GM06990 (cell line): ENCODE measurements at regions not wholly inside any gene's neighbourhood (a gene's known extent, or its start where the extent isn't known, plus 50 kb on each side); places are given as distances from the start of the nearest gene placed in this dataset.

Source experiments
- DNase-seq: peaks from one replicate; pipeline ENCODE4 v3.0.0-alpha.2; 2011; ENCODE audit not compliant: insufficient read length; ENCODE audit errors: extremely low read depth
- H3K27me3 ChIP-seq: replicated peaks from 2 replicates; pipeline ENCODE4 v1.6.0; 2011; ENCODE audit warnings: low read length; ENCODE audit not compliant: control insufficient read depth, insufficient read depth
- H3K36me3 ChIP-seq: 2 replicates; pipeline ENCODE4 v1.5.1; 2011; ENCODE audit warnings: low read length; ENCODE audit not compliant: control insufficient read depth, insufficient read depth
- H3K4me3 ChIP-seq: replicated peaks from 2 replicates; pipeline ENCODE4 v1.5.1; 2011; ENCODE audit warnings: low read depth, mild to moderate bottlenecking, control low read depth, low read length
- TF ChIP-seq, protein P1 (sequence below): IDR thresholded peaks from 2 replicates; pipeline ENCODE4 v1.5.1; 2011; ENCODE audit warnings: low read length, control low read depth, mild to moderate bottlenecking, inconsistent platforms; ENCODE audit not compliant: insufficient read depth, poor library complexity, severe bottlenecking

DNA sequence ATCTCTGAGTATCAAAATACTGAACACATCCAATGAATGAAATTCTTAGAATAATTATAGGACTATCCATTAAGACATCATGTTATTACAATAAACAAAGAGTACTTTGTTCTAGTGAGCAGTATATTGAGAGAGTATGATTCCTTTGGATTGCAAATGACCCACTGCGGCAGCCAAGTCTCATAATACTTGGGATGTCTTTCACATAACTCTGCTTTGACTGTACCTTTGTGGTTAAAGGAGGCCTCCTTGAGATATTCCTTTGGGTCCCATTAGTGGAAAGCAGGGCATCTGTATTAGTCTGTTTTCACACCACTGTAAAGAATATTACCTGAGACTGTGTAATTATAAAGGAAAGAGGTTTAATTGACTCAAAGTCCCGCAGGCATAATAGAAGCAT lies 593.8 kb downstream of the TRHDE start:
- TF ChIP-seq, protein P1, sequence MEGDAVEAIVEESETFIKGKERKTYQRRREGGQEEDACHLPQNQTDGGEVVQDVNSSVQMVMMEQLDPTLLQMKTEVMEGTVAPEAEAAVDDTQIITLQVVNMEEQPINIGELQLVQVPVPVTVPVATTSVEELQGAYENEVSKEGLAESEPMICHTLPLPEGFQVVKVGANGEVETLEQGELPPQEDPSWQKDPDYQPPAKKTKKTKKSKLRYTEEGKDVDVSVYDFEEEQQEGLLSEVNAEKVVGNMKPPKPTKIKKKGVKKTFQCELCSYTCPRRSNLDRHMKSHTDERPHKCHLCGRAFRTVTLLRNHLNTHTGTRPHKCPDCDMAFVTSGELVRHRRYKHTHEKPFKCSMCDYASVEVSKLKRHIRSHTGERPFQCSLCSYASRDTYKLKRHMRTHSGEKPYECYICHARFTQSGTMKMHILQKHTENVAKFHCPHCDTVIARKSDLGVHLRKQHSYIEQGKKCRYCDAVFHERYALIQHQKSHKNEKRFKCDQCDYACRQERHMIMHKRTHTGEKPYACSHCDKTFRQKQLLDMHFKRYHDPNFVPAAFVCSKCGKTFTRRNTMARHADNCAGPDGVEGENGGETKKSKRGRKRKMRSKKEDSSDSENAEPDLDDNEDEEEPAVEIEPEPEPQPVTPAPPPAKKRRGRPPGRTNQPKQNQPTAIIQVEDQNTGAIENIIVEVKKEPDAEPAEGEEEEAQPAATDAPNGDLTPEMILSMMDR: no peak

DNA sequence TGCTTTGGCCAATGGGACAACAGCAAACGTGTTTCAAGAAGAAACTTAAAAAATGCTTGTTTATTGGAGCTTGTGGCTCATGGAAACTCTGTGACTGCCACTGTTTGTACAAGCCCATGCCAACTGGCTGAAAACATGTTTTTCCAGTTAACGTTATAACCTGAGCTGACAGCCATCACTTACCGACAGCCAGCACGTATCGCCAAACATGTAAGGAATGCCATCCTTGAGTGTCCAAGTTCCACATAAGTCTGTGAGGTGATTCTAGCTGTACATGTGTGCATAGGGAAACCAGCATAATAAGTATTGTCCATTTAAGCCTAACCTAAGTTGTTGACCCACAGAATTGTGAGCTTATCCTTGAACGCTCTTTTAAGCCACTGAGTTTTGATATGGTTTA lies 596.9 kb downstream of the TRHDE start:
- TF ChIP-seq, protein P1: no peak
- DNase-seq: no peak
- H3K36me3 ChIP-seq: no peaks in the 10 kb centered on the region
- H3K4me3 ChIP-seq: no peak overlapping the region
- H3K27me3 ChIP-seq: no peaks in the 10 kb centered on the region

More for the DNA sequence above, 593.8 kb downstream of the TRHDE start:
- no peak for DNase-seq
- Histone ChIP-seq H3K4me3 (no peak overlapping the region), H3K27me3 (no peaks in the 10 kb centered on the region), H3K36me3 (no peaks in the 10 kb centered on the region)

DNA sequence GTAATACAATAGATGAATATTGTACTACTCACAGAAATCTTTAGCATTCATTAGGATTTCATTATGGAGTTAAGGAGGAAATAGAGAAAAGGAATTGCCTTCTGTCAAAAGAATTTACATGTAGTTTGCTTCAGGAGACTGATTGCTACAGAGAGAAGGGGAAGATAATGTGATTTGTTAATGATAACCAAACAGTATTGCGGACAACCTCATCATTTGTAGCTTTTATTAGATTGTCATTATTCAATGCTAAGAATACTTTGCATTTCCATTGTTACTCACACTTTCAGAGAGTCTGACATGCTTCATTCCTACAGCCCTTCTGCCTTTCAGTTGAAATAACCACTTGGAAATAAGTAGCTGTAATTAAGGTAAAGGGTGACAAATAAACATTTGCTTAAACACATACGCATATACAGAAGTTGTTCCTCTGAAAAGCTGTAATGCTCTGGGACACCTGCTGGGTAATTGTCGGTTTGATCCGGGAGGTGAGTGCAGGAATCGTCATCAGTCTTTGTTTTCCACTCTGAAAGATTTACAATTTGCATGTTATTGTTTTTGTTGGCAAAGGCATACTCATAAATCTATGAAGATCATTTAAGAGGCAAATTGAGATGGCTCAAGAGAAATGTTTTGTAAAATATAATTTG lies 600.2 kb downstream of the TRHDE start:
- H3K27me3 ChIP-seq: no peaks in the 10 kb centered on the region
- no peak for DNase-seq
- H3K36me3 ChIP-seq: no peaks in the 10 kb centered on the region
- TF ChIP-seq, protein P1: no peak
- H3K4me3 ChIP-seq: no peak overlapping the region

DNA sequence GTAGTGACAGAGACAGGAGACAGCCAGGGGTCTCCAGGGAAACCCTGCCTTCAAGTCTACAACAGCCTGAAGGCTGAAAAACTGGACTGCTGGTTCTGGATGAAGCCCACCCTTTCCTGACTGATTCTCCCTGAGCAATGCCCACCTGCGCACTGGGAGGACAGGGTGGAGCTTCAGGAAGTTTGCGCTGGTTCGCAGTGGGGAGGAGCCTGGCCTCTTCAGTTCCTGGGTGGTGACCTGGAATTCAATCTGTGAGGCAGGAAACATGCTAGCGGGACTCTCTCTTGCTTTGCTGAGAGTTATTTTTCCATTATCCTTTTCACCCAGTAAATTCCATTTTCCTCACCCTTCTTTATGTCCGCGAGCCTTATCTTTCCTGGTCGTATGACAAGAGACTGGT lies 600.8 kb downstream of the TRHDE start:
- DNase-seq: no peak
- TF ChIP-seq, protein P1: no peak
- Histone ChIP-seq H3K4me3 (no peak overlapping the region), H3K36me3 (no peaks in the 10 kb centered on the region), H3K27me3 (no peaks in the 10 kb centered on the region)

DNA sequence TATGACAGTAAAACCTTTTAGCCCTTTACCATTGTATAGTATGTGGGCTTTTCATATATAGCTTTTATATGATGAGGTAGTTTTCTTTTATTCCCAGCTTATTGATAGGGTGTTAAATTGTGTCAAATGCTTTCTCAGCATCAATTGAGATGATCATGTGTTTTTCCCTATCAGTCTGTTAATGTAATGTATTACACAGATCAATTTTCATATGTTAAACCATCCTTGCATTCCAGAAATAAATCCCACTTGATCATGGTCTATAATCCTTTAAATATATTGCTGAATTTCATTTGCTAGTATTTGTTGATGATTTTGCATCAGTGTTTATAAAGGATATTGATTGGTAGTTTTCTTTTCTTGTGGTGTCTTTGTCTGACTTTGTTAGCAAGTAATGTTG lies 603.9 kb downstream of the TRHDE start:
- H3K4me3 ChIP-seq: no peak overlapping the region
- H3K27me3 ChIP-seq: no peaks in the 10 kb centered on the region
- TF ChIP-seq, protein P1: no peak

DNA sequence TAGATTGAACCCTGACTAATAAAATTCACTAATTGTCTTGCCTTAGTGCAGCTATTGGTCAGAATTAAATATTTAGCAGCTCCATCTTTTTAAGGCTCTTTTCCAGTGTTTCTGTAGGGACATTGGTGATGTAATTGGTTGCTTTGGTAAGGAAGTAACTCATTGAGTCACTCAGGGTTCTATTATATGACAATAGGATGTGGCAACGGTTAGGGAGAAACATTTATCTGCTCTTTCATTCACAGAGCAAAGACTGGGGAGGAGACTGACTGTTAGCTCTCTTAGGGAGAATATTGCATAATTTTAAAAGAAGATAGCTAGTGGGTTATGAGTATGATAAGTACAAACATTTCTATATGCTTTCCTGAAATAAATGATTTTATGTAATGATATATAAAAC lies 616.5 kb downstream of the TRHDE start:
- TF ChIP-seq, protein P1: no peak

More for the DNA sequence above, 603.9 kb downstream of the TRHDE start:
- DNase-seq: no peak
- no peaks in the 10 kb centered on the region for H3K36me3 ChIP-seq

More for the DNA sequence above, 616.5 kb downstream of the TRHDE start:
- Histone ChIP-seq H3K27me3 (no peaks in the 10 kb centered on the region), H3K4me3 (no peak overlapping the region), H3K36me3 (no peaks in the 10 kb centered on the region)
- DNase-seq: no peak
